GM23338 (cell line): ENCODE measurements at regions not wholly inside any gene's neighbourhood (a gene's known extent, or its start where the extent isn't known, plus 50 kb on each side); places are given as distances from the start of the nearest gene placed in this dataset.

Source experiments
- ATAC-seq: fragments of 200-7000 bp; cut with Tn5 transposase; 3 replicates; pipeline ENCODE4 v1.9.1; 2020
- DNase-seq: peaks from one replicate; pipeline ENCODE4 v3.0.0-alpha.2; 2015; ENCODE audit warnings: low spot score
- H2AFZ ChIP-seq: fragments of 200-600 bp; sonication (generic); 2 replicates; pipeline ENCODE4 v1.8.0; 2016; ENCODE audit warnings: antibody characterized with exemption, mild to moderate bottlenecking, moderate library complexity
- H3F3A ChIP-seq: fragments of 200-600 bp; sonication (generic); replicated peaks from 2 replicates; pipeline ENCODE4 v1.8.0; 2017; ENCODE audit warnings: antibody characterized with exemption, mixed run types, low read depth
- H3K27ac ChIP-seq: fragments of 200-600 bp; sonication (generic); 2 replicates; pipeline ENCODE4 v1.6.1; 2016; ENCODE audit warnings: low read depth
- H3K27me3 ChIP-seq: fragments of 200-600 bp; sonication (generic); 2 replicates; pipeline ENCODE4 v1.8.0; 2016; ENCODE audit warnings: mild to moderate bottlenecking, mixed run types, moderate library complexity; ENCODE audit not compliant: insufficient read depth
- H3K36me3 ChIP-seq: fragments of 200-600 bp; sonication (generic); 2 replicates; pipeline ENCODE4 v1.8.0; 2016; ENCODE audit warnings: mild to moderate bottlenecking; ENCODE audit not compliant: insufficient read depth
- H3K4me1 ChIP-seq: fragments of 200-600 bp; sonication (generic); 2 replicates; pipeline ENCODE4 v1.8.0; 2016; ENCODE audit warnings: mild to moderate bottlenecking, moderate library complexity; ENCODE audit not compliant: insufficient read depth
- H3K4me2 ChIP-seq: fragments of 200-600 bp; sonication (generic); 2 replicates; pipeline ENCODE4 v1.7.1; 2017; ENCODE audit warnings: mixed run types
- H3K4me3 ChIP-seq: fragments of 200-600 bp; sonication (generic); 2 replicates; pipeline ENCODE4 v1.6.1; 2016; ENCODE audit warnings: mixed run types
- H3K79me2 ChIP-seq: fragments of 200-600 bp; sonication (generic); replicated peaks from 2 replicates; pipeline ENCODE4 v1.8.0; 2017; ENCODE audit warnings: mild to moderate bottlenecking; ENCODE audit not compliant: insufficient read depth
- H3K9me2 ChIP-seq: fragments of 200-600 bp; sonication (generic); 2 replicates; pipeline ENCODE4 v1.8.0; 2017; ENCODE audit not compliant: insufficient read depth
- H4K20me1 ChIP-seq: fragments of 200-600 bp; sonication (generic); replicated peaks from 2 replicates; pipeline ENCODE4 v1.8.0; 2017; ENCODE audit warnings: mild to moderate bottlenecking; ENCODE audit not compliant: insufficient read depth
- H3K27ac Mint-ChIP-seq: 2 replicates; pipeline ENCODE4 v1.8.0; 2020; ENCODE audit warnings: inconsistent platforms, mild to moderate bottlenecking, moderate library complexity, mixed read lengths
- H3K27me3 Mint-ChIP-seq: 3 replicates; pipeline ENCODE4 v1.8.0; 2022; ENCODE audit warnings: low read depth, mild to moderate bottlenecking, moderate library complexity, mixed read lengths, inconsistent platforms; ENCODE audit not compliant: insufficient read depth, poor library complexity
- H3K36me3 Mint-ChIP-seq: 3 replicates; pipeline ENCODE4 v1.8.0; 2021; ENCODE audit warnings: low read depth, mild to moderate bottlenecking, inconsistent platforms, moderate library complexity, mixed read lengths
- H3K4me1 Mint-ChIP-seq: 3 replicates; pipeline ENCODE4 v1.8.0; 2020; ENCODE audit warnings: mild to moderate bottlenecking, inconsistent platforms, mixed read lengths
- H3K4me3 Mint-ChIP-seq: 3 replicates; pipeline ENCODE4 v1.8.0; 2021; ENCODE audit warnings: moderate library complexity, mild to moderate bottlenecking, inconsistent platforms, mixed read lengths
- H3K9me3 Mint-ChIP-seq: 3 replicates; pipeline ENCODE4 v1.8.0; 2020; ENCODE audit warnings: moderate library complexity, mild to moderate bottlenecking, inconsistent platforms, mixed read lengths
- CREB1 ChIP-seq: fragments of 250-450 bp; sonication (Bioruptor Pico); IDR thresholded peaks from 2 replicates; pipeline ENCODE4 v1.5.0; 2020; ENCODE audit warnings: low read depth, mild to moderate bottlenecking, moderate library complexity
- CTCF ChIP-seq, 2 experiments: fragments of 200-600 bp in 1 of 2; sonication (generic) in 1 of 2; conservative IDR thresholded peaks; 2 replicates each; pipeline versions ENCODE4 v1.5.1 to v1.6.1; 2016 to 2017; ENCODE audit warnings: antibody characterized with exemption in 2 of 2, low read depth in 2 of 2, mild to moderate bottlenecking in 2 of 2, moderate library complexity in 1 of 2
- EZH2 ChIP-seq: fragments of 200-600 bp; sonication (generic); IDR thresholded peaks from one replicate; pipeline ENCODE4 v1.8.0; 2017; ENCODE audit warnings: antibody characterized with exemption, mild to moderate bottlenecking, low read depth; ENCODE audit not compliant: unreplicated experiment
- EZH2phosphoT487 ChIP-seq: fragments of 200-600 bp; sonication (generic); IDR thresholded peaks from one replicate; pipeline ENCODE4 v1.8.1; 2018; ENCODE audit warnings: antibody characterized with exemption; ENCODE audit not compliant: unreplicated experiment
- JUNB ChIP-seq: IDR thresholded peaks from one replicate; pipeline ENCODE4 v1.6.1; 2016; ENCODE audit warnings: antibody characterized with exemption; ENCODE audit not compliant: unreplicated experiment
- NANOG ChIP-seq: IDR thresholded peaks from 2 replicates; pipeline ENCODE4 v1.6.1; 2016; ENCODE audit warnings: antibody characterized with exemption, borderline replicate concordance
- POLR2AphosphoS5 ChIP-seq: IDR thresholded peaks from 2 replicates; pipeline ENCODE4 v1.6.1; 2016; ENCODE audit warnings: antibody characterized with exemption, low read depth
- REST ChIP-seq: IDR thresholded peaks from one replicate; pipeline ENCODE4 v1.6.1; 2018; ENCODE audit warnings: antibody characterized with exemption; ENCODE audit not compliant: unreplicated experiment
- STAT1 ChIP-seq: IDR thresholded peaks from one replicate; pipeline ENCODE4 v1.6.1; 2016; ENCODE audit warnings: antibody characterized with exemption; ENCODE audit not compliant: unreplicated experiment
- ZNF114 ChIP-seq: fragments of 250-450 bp; sonication (Bioruptor Pico); IDR thresholded peaks from 2 replicates; pipeline ENCODE4 v1.5.0; 2020; ENCODE audit warnings: mild to moderate bottlenecking, moderate library complexity
- ZNF331 ChIP-seq: fragments of 250-450 bp; sonication (Bioruptor Pico); IDR thresholded peaks from 2 replicates; pipeline ENCODE4 v1.5.0; 2020; ENCODE audit warnings: low read depth, mild to moderate bottlenecking, moderate library complexity

GRCh38 chr6:18962361-18962905 is 575.3 kb downstream of the RNF144B start (continued):
- TF ChIP-seq CREB1 (no peak), ZNF114 (CRISPR knock-in tag) (no peak), EZH2phosphoT487 (no peak), REST (no peak), JUNB (no peak), STAT1 (no peak), NANOG (no peak), EZH2 (no peak)

GRCh38 chr6:18963439-18963838 is 576.3 kb downstream of the RNF144B start:
- H3K79me2 ChIP-seq = no peaks in the 10 kb centered on the region
- no peak overlapping the region for H2AFZ ChIP-seq
- Mint-ChIP-seq H3K9me3 (no peaks in the 10 kb centered on the region), H3K27me3 (no peaks in the 10 kb centered on the region), H3K4me3 (no peak overlapping the region), H3K4me1 (no peaks in the 10 kb centered on the region), H3K27ac (no peak overlapping the region), H3K36me3 (no peaks in the 10 kb centered on the region)
- no peak overlapping the region for H3K27ac ChIP-seq
- H3K9me2 ChIP-seq = peaks cover 3% of the 10 kb centered on the region; the same call in 1 of the 2 replicates
- H3K4me2 ChIP-seq = no peak overlapping the region
- no peaks in the 10 kb centered on the region for H4K20me1 ChIP-seq
- no peaks in the 10 kb centered on the region for H3K4me1 ChIP-seq
- H3K4me3 ChIP-seq = no peak overlapping the region
- H3F3A ChIP-seq = no peaks in the 10 kb centered on the region
- DNase-seq (no peak), ATAC-seq (no peak)
- H3K36me3 ChIP-seq = no peaks in the 10 kb centered on the region
- H3K27me3 ChIP-seq = no peaks in the 10 kb centered on the region
- TF ChIP-seq JUNB (no peak), POLR2AphosphoS5 (no peak), NANOG (no peak), ZNF114 (CRISPR knock-in tag) (no peak), EZH2 (no peak), ZNF331 (CRISPR knock-in tag) (no peak), REST (no peak), CTCF (conservative IDR thresholded peaks at IDR 0.05; ENCODE audit: low read depth in 2 of 2) (no peak)
